Loucy (cell line): ENCODE measurements at regions not wholly inside any gene's neighbourhood (a gene's known extent, or its start where the extent isn't known, plus 50 kb on each side); places are given as distances from the start of the nearest gene placed in this dataset.
A peak's percentile ranks its signal among the peaks of the same experiment; 100 is the strongest.

Experiments used
- H2AFZ ChIP-seq: fragments of 200-600 bp; sonication (generic); 2 replicates; pipeline ENCODE4 v1.6.0; 2016; ENCODE audit warnings: antibody characterized with exemption, mild to moderate bottlenecking, low read length, moderate library complexity
- H3F3A ChIP-seq: fragments of 200-600 bp; 2 replicates; pipeline ENCODE4 v1.6.0; 2016; ENCODE audit warnings: antibody characterized with exemption, low read depth, mild to moderate bottlenecking
- H3K27me3 ChIP-seq: fragments of 200-600 bp; sonication (generic); 2 replicates; pipeline ENCODE4 v1.6.1; 2014; ENCODE audit warnings: low read length, mild to moderate bottlenecking; ENCODE audit not compliant: insufficient read depth, poor library complexity, severe bottlenecking
- H3K36me3 ChIP-seq: fragments of 200-600 bp; sonication (generic); 2 replicates; pipeline ENCODE4 v1.6.1; 2016; ENCODE audit warnings: low read length; ENCODE audit not compliant: insufficient read depth
- H3K4me1 ChIP-seq: fragments of 200-600 bp; sonication (generic); 2 replicates; pipeline ENCODE4 v1.5.1; 2014; ENCODE audit warnings: low read length, mild to moderate bottlenecking; ENCODE audit not compliant: insufficient read depth, poor library complexity, severe bottlenecking
- H3K4me2 ChIP-seq: fragments of 200-600 bp; sonication (generic); 2 replicates; pipeline ENCODE4 v1.6.0; 2014; ENCODE audit warnings: antibody characterized with exemption, low read length, low read depth, mild to moderate bottlenecking; ENCODE audit not compliant: poor library complexity, severe bottlenecking
- H3K4me3 ChIP-seq: fragments of 200-600 bp; sonication (generic); 2 replicates; pipeline ENCODE4 v1.5.1; 2014; ENCODE audit warnings: low read length, mild to moderate bottlenecking, mixed read lengths; ENCODE audit not compliant: poor library complexity, severe bottlenecking
- H3K79me2 ChIP-seq: fragments of 200-600 bp; sonication (generic); 2 replicates; pipeline ENCODE4 v1.6.1; 2014; ENCODE audit warnings: low read length; ENCODE audit not compliant: insufficient read depth
- H3K9ac ChIP-seq: fragments of 200-600 bp; sonication (generic); 2 replicates; pipeline ENCODE4 v1.6.0; 2014; ENCODE audit warnings: mild to moderate bottlenecking, low read depth, low read length, moderate library complexity; ENCODE audit not compliant: poor library complexity, severe bottlenecking
- H3K9me2 ChIP-seq: fragments of 200-600 bp; sonication (generic); replicated peaks from 2 replicates; pipeline ENCODE4 v1.6.1; 2016; ENCODE audit warnings: low read depth, low read length, mixed read lengths
- H3K9me3 ChIP-seq: fragments of 200-600 bp; sonication (generic); 2 replicates; pipeline ENCODE4 v1.6.1; 2014; ENCODE audit warnings: mild to moderate bottlenecking, antibody characterized with exemption, low read length, low read depth; ENCODE audit not compliant: insufficient read depth
- H4K20me1 ChIP-seq: fragments of 200-600 bp; sonication (generic); 2 replicates; pipeline ENCODE4 v1.6.0; 2014; ENCODE audit warnings: antibody characterized with exemption, low read length, mild to moderate bottlenecking; ENCODE audit not compliant: insufficient read depth, poor library complexity, severe bottlenecking
- CTCF ChIP-seq: fragments of 200-600 bp; sonication (generic); conservative IDR thresholded peaks from 2 replicates; pipeline ENCODE4 v1.5.1; 2014; ENCODE audit warnings: mild to moderate bottlenecking, antibody characterized with exemption, low read length
- EZH2phosphoT487 ChIP-seq: fragments of 200-600 bp; IDR thresholded peaks from 2 replicates; pipeline ENCODE4 v1.6.1; 2018; ENCODE audit warnings: antibody characterized with exemption, mild to moderate bottlenecking, moderate library complexity, borderline replicate concordance

GRCh38 chr3:109432833-109433232, 95.5 kb upstream of the DPPA4 start:
- Histone ChIP-seq H3K9me2 (no peaks in the 10 kb centered on the region), H3F3A (no peaks in the 10 kb centered on the region), H3K4me2 (no peak overlapping the region), H4K20me1 (no peaks in the 10 kb centered on the region), H3K79me2 (no peaks in the 10 kb centered on the region), H3K27me3 (no peaks in the 10 kb centered on the region), H3K9ac (no peak overlapping the region), H3K36me3 (no peaks in the 10 kb centered on the region), H3K9me3 (no peaks in the 10 kb centered on the region), H3K4me3 (no peak overlapping the region), H3K4me1 (no peaks in the 10 kb centered on the region), H2AFZ (no peak overlapping the region)
- no peak for TF ChIP-seq EZH2phosphoT487
- TF ChIP-seq CTCF: no peak

GRCh38 chr3:109430911-109431563, 93.7 kb upstream of the DPPA4 start:
- no peak overlapping the region for H2AFZ ChIP-seq
- H3F3A ChIP-seq: no peaks in the 10 kb centered on the region
- H4K20me1 ChIP-seq: no peaks in the 10 kb centered on the region
- no peak overlapping the region for H3K4me3 ChIP-seq
- no peaks in the 10 kb centered on the region for H3K9me3 ChIP-seq
- H3K9ac ChIP-seq: no peak overlapping the region
- H3K4me2 ChIP-seq: no peak overlapping the region
- H3K36me3 ChIP-seq: no peaks in the 10 kb centered on the region
- no peaks in the 10 kb centered on the region for H3K27me3 ChIP-seq
- no peaks in the 10 kb centered on the region for H3K4me1 ChIP-seq
- H3K79me2 ChIP-seq: no peaks in the 10 kb centered on the region
- H3K9me2 ChIP-seq: no peaks in the 10 kb centered on the region
- TF ChIP-seq CTCF (no peak), EZH2phosphoT487 (no peak)

GRCh38 chr3:109413049-109413448, 75.7 kb upstream of the DPPA4 start:
- H3F3A ChIP-seq: no peaks in the 10 kb centered on the region
- H3K36me3 ChIP-seq: no peaks in the 10 kb centered on the region
- no peak overlapping the region for H3K4me3 ChIP-seq
- H2AFZ ChIP-seq: peak overlapping the region; percentile 20; the same call in 1 of the 2 replicates
- H3K9ac ChIP-seq: no peak overlapping the region
- no peaks in the 10 kb centered on the region for H3K9me3 ChIP-seq
- no peak overlapping the region for H3K4me2 ChIP-seq
- TF ChIP-seq CTCF (no peak), EZH2phosphoT487 (no peak)
- H3K27me3 ChIP-seq: no peaks in the 10 kb centered on the region
- no peaks in the 10 kb centered on the region for H3K9me2 ChIP-seq
- H3K4me1 ChIP-seq: no peaks in the 10 kb centered on the region
- H4K20me1 ChIP-seq: no peaks in the 10 kb centered on the region
- H3K79me2 ChIP-seq: no peaks in the 10 kb centered on the region
